CD4-positive, alpha-beta T cell treated with Interleukin-12 subunit alpha and Interleukin-12 subunit beta, for 1 hour (primary cell): ENCODE measurements at regions not wholly inside any gene's neighbourhood (a gene's known extent, or its start where the extent isn't known, plus 50 kb on each side); places are given as distances from the start of the nearest gene placed in this dataset.

Source experiments
- DNase-seq: peaks from one replicate; pipeline ENCODE4 v3.0.0-alpha.2; 2020

GRCh38 chr2:6564326-6564725 is 301.4 kb downstream of the CMPK2 start:
- DNase-seq: no peak

DNA sequence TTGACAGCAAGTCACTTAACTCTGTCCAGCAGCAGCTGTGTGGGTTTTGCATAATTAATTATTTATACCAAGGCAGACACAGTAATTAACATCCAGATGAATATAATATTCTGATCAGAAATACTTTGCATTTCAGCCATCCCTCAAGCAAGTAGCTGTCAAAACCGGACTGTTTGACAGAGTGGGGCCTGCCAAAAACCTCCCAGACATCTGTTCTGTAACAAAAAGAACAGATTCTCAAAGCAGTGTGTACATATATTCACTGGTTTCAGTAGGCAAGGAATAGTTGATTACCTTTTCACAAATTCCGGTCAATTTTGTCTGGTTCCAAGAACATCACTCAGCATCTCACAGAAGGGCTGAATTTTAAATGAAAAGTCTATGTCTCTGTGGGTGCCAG is 291.6 kb downstream of the CMPK2 start:
- DNase-seq: no peak

GRCh38 chr2:6576302-6576701 is 289.4 kb downstream of the CMPK2 start:
- no peak for DNase-seq

GRCh38 chr2:6577960-6578359 is 287.7 kb downstream of the CMPK2 start:
- no peak for DNase-seq

GRCh38 chr2:6578416-6578815 is 287.3 kb downstream of the CMPK2 start:
- no peak for DNase-seq

- DNase-seq: no peak
Measured at GRCh38 chr2:6579281-6579680, 286.4 kb downstream of the CMPK2 start.

GRCh38 chr2:6580982-6581381 is 284.7 kb downstream of the CMPK2 start:
- DNase-seq: no peak

DNA sequence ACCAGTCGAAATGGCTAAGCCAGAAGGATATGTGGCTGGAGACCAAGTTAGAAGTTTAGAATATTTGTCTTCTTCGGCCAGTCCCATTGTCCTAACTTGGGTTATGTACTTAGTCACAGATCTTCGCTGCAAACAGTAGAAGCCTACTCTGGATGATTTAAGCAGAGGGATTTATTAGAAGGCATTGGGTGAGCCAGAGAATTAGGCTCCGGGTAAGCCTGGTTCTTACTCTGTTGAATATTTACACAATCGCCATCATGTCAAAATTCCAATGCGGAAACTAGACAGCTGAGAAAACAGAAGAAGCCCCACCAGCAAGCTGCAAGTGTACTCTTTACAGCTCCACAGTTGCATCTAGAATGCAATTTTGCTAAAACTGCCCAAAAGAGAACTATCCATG is 276.6 kb downstream of the CMPK2 start:
- no peak for DNase-seq

GRCh38 chr2:6590442-6590841 is 275.3 kb downstream of the CMPK2 start:
- no peak for DNase-seq

- DNase-seq: no peak
Measured at GRCh38 chr2:6602471-6602870, 263.2 kb downstream of the CMPK2 start.

GRCh38 chr2:6605836-6606505 is 259.7 kb downstream of the CMPK2 start:
- DNase-seq: no peak

- no peak for DNase-seq
Measured at GRCh38 chr2:6617794-6618193, 247.9 kb downstream of the CMPK2 start.

DNA sequence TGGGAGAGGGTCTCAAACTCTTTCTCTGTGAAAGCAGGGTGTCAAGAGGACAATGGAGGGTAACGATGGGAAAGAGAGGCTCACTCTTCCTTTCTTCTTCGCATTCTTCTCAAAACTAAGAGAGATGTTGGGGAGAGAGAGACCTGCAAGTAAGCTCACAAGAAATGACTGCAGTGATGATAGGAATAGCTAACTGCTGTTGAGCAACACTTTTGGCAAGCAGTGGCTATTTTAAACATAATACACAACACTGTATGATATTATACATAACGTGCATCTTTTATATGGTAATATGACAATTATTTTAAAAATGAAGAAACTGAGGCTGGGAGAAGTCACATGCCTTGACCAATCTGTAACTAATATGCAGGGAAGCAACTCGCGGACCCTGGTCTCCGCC is 247.5 kb downstream of the CMPK2 start:
- no peak for DNase-seq

DNA sequence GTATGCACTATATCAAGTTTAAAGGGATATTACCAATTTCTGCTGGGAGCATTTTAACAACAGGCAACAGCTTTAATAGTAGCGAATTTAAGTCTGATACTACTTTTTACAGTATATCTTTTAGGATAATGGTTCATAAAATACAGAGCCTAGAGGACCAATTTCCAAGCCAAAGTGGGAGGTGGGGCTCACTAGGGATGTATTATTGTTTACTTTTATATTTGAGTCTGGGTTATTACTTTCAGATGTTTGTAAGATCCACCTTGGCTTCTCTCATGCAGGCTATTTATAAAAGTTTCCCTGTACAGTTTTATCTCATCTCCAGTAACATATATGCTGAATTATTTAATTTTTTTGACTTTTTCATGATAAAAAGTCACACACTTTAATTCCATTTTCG is 242.0 kb downstream of the CMPK2 start:
- DNase-seq: no peak

DNA sequence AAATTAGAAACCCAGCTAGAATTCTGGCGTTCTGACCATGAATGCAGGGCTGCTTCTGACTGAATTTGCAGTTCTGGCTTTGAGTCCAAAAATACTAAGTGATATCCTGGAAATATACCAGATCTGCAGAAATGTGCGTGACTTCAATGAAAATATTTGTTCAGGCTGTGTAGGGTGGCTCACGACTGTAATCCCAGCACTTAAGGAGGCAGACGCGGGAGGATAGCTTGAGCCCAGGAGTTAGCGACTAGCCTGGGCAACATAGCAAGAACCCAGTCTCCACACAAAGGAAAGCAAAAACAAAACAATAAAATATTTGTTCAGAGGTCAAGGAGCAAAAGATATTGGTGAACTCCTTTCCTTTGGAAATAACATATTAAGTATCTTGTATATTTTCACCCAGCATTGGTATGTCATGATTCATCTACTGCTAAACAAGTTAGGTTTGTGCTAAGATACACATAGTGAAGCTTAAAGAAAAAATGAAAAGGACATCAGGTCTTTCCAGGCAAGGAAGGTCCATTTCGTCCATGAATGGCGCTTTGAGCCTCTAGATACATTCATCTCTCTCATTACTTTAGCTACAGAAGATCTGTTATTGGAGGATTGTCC is 239.2 kb downstream of the CMPK2 start:
- no peak for DNase-seq

GRCh38 chr2:6627316-6627715 is 238.4 kb downstream of the CMPK2 start:
- no peak for DNase-seq

- DNase-seq: no peak
Measured at GRCh38 chr2:6630209-6630608, 235.5 kb downstream of the CMPK2 start.

- no peak for DNase-seq
Measured at GRCh38 chr2:6635296-6635695, 230.4 kb downstream of the CMPK2 start.

DNA sequence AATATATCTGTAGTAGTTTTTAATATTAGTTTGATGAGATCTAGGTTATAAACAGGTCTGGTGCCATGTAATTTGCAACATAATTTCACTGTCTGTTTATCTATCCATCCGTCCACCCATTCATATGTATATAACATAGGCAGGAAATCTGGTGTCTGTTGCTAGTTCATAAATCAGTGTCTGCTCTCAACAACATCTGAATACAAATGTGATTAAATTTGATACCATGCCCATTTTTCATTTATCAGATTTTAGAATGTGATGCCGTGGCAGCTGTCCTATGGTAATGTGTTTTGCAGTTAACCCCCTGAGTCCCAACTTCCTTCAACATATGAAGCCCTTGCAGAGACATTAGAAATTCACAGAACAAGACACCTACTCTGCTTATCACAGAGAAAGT is 228.4 kb downstream of the CMPK2 start:
- no peak for DNase-seq

DNA sequence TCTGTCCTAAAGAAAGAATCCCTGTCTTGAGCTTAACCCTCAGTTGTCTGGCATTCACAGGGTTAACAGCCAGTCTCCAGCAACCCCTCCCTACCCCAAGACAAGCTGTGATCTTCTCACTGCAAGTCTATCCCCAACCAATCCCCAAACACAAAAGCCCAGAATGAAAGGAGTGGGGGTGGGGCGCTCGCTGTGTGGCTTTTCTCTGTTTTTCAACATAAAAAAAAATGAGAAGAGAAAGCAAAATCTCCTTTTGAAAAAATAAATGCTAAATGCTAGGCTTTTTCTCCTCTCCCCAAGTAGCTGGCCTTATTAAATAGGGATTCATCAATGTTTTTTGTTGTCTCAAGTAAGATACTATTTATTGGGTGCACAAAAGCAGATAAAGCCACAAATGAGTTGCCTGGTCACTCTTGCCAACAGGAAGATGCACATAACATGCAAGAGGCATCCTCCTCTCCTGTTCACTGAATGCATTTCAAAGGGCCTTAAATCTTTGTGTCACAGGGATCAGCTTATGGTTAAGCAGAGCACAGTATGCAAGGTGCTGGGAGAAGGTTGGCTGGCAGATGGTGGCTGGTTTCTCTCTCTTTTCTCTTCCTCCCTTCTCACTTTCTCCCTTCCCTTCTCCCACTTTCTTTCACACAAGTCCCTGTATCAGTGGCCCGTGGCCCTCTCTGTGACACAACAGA is 225.6 kb downstream of the CMPK2 start:
- no peak for DNase-seq

- DNase-seq: no peak
Measured at GRCh38 chr2:6640621-6641015, 225.1 kb downstream of the CMPK2 start.

- DNase-seq: no peak
Measured at GRCh38 chr2:6641956-6642355, 223.8 kb downstream of the CMPK2 start.

DNA sequence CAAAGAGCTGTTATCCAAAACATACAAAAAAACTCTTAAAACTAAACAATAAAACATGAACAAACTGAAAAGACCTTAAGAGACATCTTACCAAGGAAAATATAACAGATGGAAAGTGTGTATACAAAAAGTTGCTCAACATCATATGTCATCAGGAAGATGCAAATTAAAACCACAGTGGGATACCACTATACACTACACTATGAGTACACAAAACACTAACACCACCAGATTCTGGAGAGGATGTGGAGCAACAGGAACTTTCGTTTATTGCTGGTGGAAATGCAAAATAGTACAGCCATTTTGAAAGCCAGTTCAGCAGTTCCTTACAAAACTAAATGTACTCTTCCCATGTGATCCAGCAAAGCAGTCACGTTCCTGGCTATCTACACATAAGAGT is 221.4 kb downstream of the CMPK2 start:
- no peak for DNase-seq

- DNase-seq: no peak
Measured at GRCh38 chr2:6645004-6645403, 220.7 kb downstream of the CMPK2 start.

GRCh38 chr2:6645672-6646071 is 220.0 kb downstream of the CMPK2 start:
- no peak for DNase-seq
